ENCODE measurements at regions not wholly inside any gene's neighbourhood (a gene's known extent, or its start where the extent isn't known, plus 50 kb on each side); places are given as distances from the start of the nearest gene placed in this dataset.

- DNase-seq (ENCODE audit: low spot score), result no peak
These were observed 96.5 kb upstream of the VASH1 start for GRCh38 chr14:76664790-76665189.

GRCh38 chr14:76666746-76667145 is 94.5 kb upstream of the VASH1 start:
- no peak for DNase-seq (ENCODE audit: low spot score)

GRCh38 chr14:76669770-76670169 is 91.5 kb upstream of the VASH1 start:
- DNase-seq (ENCODE audit: low spot score), result no peak

GRCh38 chr14:76672123-76672522 is 89.1 kb upstream of the VASH1 start:
- DNase-seq (ENCODE audit: low spot score), result no peak

GRCh38 chr14:76673261-76673660 is 88.0 kb upstream of the VASH1 start:
- DNase-seq (ENCODE audit: low spot score), result no peak

GRCh38 chr14:76675046-76675445 is 86.2 kb upstream of the VASH1 start:
- no peak for DNase-seq (ENCODE audit: low spot score)

GRCh38 chr14:76676539-76676938 is 84.7 kb upstream of the VASH1 start:
- no peak for DNase-seq (ENCODE audit: low spot score)

- no peak for DNase-seq (ENCODE audit: low spot score)
These were observed 83.6 kb upstream of the VASH1 start for GRCh38 chr14:76677534-76678145.

- DNase-seq (ENCODE audit: low spot score), result no peak
These were observed 82.9 kb upstream of the VASH1 start for GRCh38 chr14:76678244-76678800.

GRCh38 chr14:76682367-76682766 is 78.9 kb upstream of the VASH1 start:
- no peak for DNase-seq (ENCODE audit: low spot score)

GRCh38 chr14:76686646-76687045 is 74.6 kb upstream of the VASH1 start:
- no peak for DNase-seq (ENCODE audit: low spot score)

- DNase-seq (ENCODE audit: low spot score), result no peak
These were observed 73.5 kb upstream of the VASH1 start for GRCh38 chr14:76687611-76688382.

- no peak for DNase-seq (ENCODE audit: low spot score)
These were observed 72.9 kb upstream of the VASH1 start for GRCh38 chr14:76688383-76688671.

- no peak for DNase-seq (ENCODE audit: low spot score)
These were observed 70.7 kb upstream of the VASH1 start for GRCh38 chr14:76690502-76691105.

GRCh38 chr14:76694106-76694505 is 67.2 kb upstream of the VASH1 start:
- DNase-seq (ENCODE audit: low spot score), result no peak

- no peak for DNase-seq (ENCODE audit: low spot score)
These were observed 65.9 kb upstream of the VASH1 start for GRCh38 chr14:76695263-76695920.

GRCh38 chr14:76696361-76696760 is 64.9 kb upstream of the VASH1 start:
- no peak for DNase-seq (ENCODE audit: low spot score)

GRCh38 chr14:76696791-76697190 is 64.5 kb upstream of the VASH1 start:
- no peak for DNase-seq (ENCODE audit: low spot score)

GRCh38 chr14:76697246-76697905 is 63.9 kb upstream of the VASH1 start:
- DNase-seq (ENCODE audit: low spot score), result no peak

GRCh38 chr14:76698191-76698590 is 63.1 kb upstream of the VASH1 start:
- DNase-seq (ENCODE audit: low spot score), result no peak

- DNase-seq (ENCODE audit: low spot score), result no peak
These were observed 62.6 kb upstream of the VASH1 start for GRCh38 chr14:76698631-76699030.
